Stimulated activated CD4-positive, alpha-beta T cell treated with anti-CD3 and anti-CD28 coated beads, Interleukin-4, amount 100 ng/mL, for 48 hours (primary cell): ENCODE measurements at regions not wholly inside any gene's neighbourhood (a gene's known extent, or its start where the extent isn't known, plus 50 kb on each side); places are given as distances from the start of the nearest gene placed in this dataset.
"Not testable (repeated sequence)": the region's sequence is repeated elsewhere in the genome, so short reads cannot be mapped to it uniquely, and the experiment has no call there.

Experiments
- DNase-seq, 2 donors: peaks; one replicate each; pipeline ENCODE4 v3.0.0-alpha.2; 2020; ENCODE audit warnings: low read depth in 2 of 2

- not testable (repeated sequence) for DNase-seq
Measured at GRCh38 chr4:4032364-4032763, 194.4 kb downstream of the OTOP1 start.

GRCh38 chr4:4032801-4033605 is 193.7 kb downstream of the OTOP1 start:
- DNase-seq: not testable (repeated sequence)

- not testable (repeated sequence) for DNase-seq
Measured at GRCh38 chr4:4037399-4038138, 189.2 kb downstream of the OTOP1 start.

- not testable (repeated sequence) for DNase-seq
Measured at GRCh38 chr4:4045823-4046222, 180.9 kb downstream of the OTOP1 start.

GRCh38 chr4:4046686-4047085 is 180.0 kb downstream of the OTOP1 start:
- DNase-seq: not testable (repeated sequence)

- DNase-seq: not testable (repeated sequence)
Measured at GRCh38 chr4:4047202-4047601, 179.5 kb downstream of the OTOP1 start.

- DNase-seq: not testable (repeated sequence)
Measured at GRCh38 chr4:4048227-4048626, 178.5 kb downstream of the OTOP1 start.

- DNase-seq: not testable (repeated sequence)
Measured at GRCh38 chr4:4050781-4051180, 175.9 kb downstream of the OTOP1 start.

GRCh38 chr4:4052933-4053332 is 173.8 kb downstream of the OTOP1 start:
- DNase-seq: not testable (repeated sequence)

- not testable (repeated sequence) for DNase-seq
Measured at GRCh38 chr4:4057226-4057625, 169.5 kb downstream of the OTOP1 start.

GRCh38 chr4:4084171-4084570 is 142.6 kb downstream of the OTOP1 start:
- DNase-seq: not testable (repeated sequence)

- not testable (repeated sequence) for DNase-seq
Measured at GRCh38 chr4:4089716-4090419, 136.9 kb downstream of the OTOP1 start.

- not testable (repeated sequence) for DNase-seq
Measured at GRCh38 chr4:4090720-4091119, 136.0 kb downstream of the OTOP1 start.

- not testable (repeated sequence) for DNase-seq
Measured at GRCh38 chr4:4092159-4092558, 134.6 kb downstream of the OTOP1 start.

- DNase-seq: not testable (repeated sequence)
Measured at GRCh38 chr4:4099610-4100009, 127.1 kb downstream of the OTOP1 start.

- not testable (repeated sequence) for DNase-seq
Measured at GRCh38 chr4:4106923-4107322, 119.8 kb downstream of the OTOP1 start.

GRCh38 chr4:4107411-4108107 is 119.2 kb downstream of the OTOP1 start:
- peak; percentile 69 to 80 for DNase-seq

GRCh38 chr4:4115381-4115780 is 111.3 kb downstream of the OTOP1 start:
- not testable (repeated sequence) for DNase-seq

- DNase-seq: not testable (repeated sequence)
Measured at GRCh38 chr4:4116901-4117300, 109.8 kb downstream of the OTOP1 start.

- not testable (repeated sequence) for DNase-seq
Measured at GRCh38 chr4:4134368-4134767, 92.4 kb downstream of the OTOP1 start.

- DNase-seq: not testable (repeated sequence)
Measured at GRCh38 chr4:4136621-4137020, 90.1 kb downstream of the OTOP1 start.
